Activated gamma-delta T cell treated with anti-CD3 and anti-CD28 coated beads, Interleukin-2, amount 50 U/mL, for 16 hours (primary cell): ENCODE measurements at regions not wholly inside any gene's neighbourhood (a gene's known extent, or its start where the extent isn't known, plus 50 kb on each side); places are given as distances from the start of the nearest gene placed in this dataset.
"Not testable (repeated sequence)": the region's sequence is repeated elsewhere in the genome, so short reads cannot be mapped to it uniquely, and the experiment has no call there.

ENCODE experiments used
- DNase-seq: peaks from one replicate; pipeline ENCODE4 v3.0.0-alpha.2; 2020; ENCODE audit warnings: low read depth

DNA sequence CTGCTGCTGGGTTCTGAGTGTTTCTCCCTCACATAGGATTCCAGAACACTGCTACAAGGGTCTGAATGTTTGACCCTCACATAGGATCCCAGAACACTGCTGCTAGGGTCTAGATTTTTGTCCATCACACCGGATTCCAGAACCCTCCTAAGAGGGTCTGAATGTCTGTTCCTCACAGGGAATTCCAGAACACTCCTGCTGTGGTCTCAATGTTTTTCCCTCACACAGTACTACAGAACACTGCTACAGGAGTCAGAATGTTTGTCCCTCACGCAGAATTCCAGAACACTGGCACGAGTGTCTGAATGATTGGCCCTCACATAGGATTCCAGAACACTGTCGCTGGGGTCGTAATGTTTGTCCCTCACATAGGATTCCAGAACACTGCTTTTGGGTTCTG is 221.6 kb downstream of the FOXD4L6 start:
- not testable (repeated sequence) for DNase-seq

DNA sequence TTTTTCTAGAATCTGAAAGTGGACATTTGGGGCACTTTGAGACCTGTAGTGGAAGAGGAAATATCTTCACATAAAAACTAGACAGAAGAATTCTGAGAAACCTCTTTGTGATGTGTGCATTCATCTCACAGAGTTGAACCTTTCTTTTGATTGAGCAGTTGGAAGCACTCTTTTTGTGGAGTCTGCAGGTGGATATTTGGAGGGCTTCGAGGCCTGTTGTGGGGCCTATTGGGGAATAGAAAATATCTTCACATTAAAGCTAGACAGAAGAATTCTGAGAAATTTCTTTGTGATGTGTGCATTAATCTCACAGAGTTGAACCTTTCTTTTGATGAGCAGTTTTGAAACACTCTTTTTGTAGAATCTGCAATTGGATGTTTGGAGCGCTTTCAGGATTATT is 236.2 kb downstream of the FOXD4L6 start:
- DNase-seq, result not testable (repeated sequence)

DNA sequence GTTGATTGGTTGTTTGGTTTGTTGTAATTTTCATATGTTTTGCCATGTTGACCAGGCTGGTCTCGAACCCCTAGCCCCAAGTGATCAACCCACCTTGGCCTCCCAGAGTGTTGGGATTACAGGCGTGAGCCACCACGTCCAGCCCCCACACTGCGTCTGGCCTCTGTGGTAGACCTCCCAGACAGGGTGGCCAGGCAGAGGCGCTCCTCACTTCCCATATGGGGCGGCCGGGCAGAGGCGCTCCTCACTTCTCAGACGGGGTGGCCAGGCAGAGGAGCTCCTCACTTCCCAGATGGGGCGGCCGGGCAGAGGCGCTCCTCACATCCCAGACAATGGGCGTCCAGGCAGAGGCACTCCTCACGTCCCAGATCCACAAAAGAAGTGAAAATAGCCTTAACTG is 242.6 kb downstream of the FOXD4L6 start:
- not testable (repeated sequence) for DNase-seq

DNA sequence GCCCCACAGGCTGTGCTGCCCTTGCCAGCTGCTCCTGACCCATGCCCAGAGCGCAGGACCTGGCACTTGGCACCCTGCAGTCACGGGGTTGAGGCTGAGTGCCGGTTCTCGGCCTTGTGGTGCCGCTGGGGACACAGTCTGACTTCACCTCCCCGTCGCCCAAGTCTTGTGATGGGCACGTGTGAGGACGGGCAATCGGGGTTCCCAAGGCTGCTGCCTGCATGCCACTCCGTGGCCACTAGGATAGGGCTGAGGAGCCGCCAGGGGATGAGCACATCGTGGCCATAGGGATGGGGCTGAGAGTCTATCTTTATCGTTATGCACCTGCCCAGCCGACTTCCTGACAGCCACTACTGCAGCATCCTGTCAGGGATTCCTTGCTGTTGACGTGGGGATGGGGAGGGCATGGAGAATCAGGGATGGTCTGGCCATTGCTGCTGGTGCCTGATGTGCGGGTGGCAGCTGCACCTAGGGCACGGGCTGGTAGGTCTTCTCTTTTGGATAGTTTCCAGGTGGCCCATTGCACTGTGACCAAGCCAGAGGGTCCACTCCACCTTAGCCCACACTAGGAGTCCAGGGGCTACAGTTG is 243.5 kb downstream of the FOXD4L6 start:
- DNase-seq, result not testable (repeated sequence)

DNA sequence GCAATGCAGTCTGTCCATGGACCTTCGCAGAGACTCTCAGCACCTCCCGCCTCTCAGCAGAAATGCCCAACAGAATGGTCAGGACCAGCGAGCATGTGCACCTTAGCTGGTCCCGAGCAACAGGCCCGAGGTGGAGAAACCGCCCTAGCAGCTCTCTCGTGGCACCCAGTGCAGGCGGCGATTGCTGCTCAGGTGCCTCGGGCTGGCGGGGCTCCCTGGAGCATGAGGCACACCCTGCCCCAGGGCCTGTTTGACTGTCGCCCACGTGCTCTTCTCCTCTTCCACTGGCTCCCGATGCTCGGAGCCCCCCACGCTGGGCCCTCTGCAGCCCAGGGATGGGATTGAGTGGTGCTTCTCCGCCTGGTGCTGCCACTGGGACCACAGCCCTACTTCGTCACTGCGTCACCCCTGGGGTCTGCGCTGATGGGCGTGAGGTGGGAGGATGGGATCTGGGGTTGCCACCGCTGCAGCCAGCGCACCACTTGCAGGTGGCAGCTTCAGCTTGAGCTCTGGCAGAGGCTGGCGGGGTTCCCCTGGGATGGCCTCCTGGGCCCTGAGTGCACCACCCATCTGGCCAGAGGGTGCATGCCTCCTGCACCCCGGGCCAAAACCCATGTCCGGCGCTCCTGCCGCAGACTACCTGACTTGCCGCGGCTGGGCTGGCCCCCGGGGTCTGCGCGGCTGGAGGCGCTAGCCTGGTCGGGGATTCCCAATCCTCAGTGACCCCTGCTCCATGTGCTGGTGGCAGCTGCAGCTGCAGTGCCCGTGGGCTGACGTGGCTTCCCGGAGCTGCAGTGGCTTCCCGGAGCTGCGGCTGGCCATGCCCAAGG is 244.2 kb downstream of the FOXD4L6 start:
- DNase-seq, result no peak

DNA sequence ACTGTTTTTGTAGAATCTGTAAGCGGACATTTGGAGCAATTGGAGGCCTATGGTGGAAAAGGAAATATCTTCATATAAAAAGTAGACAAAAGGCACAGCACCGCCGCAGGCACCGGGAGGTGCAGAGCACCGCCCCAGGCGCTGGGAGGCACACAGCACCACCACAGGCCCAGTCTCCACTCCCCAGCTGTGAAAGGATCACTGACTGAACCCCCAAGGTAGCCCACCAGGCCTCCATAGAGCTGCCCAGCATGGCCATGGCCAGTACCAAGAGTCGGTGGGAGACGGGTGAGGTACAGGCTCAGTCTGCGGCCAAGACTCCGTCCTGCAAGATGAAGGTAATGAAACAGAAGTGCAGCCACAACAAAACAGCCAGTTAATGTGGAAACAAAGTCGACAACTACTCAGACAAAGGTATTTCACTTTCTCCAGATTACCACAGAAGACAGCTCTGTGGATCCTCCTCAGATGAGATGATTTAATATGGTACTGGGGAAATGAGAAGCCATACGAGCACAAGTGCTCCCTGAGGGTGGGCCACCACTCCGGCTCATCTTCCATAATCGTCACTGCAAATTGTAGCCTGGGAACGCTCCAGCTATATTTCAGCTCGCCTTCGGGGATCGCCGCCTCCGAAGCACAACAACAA is 244.9 kb downstream of the FOXD4L6 start:
- DNase-seq, result not testable (repeated sequence)

DNA sequence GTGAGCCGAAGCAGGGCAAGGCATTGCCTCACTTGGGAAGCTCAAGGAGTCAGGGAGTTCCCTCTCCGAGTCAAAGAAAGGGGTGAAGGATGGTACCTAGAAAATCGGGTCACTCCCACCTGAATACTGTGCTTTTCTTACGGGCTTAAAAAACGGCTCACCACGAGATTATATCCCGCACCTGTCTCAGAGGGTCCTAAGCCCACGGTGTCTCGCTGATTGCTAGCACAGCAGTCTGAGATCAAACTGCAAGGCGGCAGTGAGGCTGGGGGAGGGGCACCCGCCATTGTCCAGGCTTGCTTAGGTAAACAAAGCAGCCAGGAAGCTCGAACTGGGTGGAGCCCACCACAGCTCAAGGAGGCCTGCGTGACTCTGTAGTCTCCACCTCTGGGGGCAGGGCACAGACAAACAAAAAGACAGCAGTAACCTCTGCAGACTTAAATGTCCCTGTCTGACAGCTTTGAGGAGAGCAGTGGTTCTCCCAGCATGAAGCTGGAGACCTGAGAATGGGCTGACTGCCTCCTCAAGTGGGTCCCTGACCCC is 254.7 kb downstream of the FOXD4L6 start:
- DNase-seq, result not testable (repeated sequence)

DNA sequence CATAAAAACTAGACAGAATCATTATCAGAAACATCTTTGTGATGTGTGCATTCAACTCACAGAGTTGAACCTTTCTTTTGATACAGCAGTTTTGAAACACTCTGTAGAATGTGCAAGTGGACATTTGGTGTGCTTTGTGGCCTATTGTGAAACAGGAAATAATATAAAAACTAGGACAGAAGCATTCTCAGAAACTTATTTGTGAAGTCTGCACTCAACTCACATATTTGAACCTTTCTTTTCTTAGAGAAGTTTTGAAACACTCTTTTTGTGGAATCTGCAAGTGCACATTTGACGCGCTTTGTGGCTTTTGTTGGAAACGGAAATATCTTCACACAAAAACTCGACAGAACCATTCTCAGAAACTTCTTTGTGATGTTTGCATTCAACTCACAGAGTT is 260.0 kb downstream of the FOXD4L6 start:
- not testable (repeated sequence) for DNase-seq
